ENCODE measurements at regions not wholly inside any gene's neighbourhood (a gene's known extent, or its start where the extent isn't known, plus 50 kb on each side); places are given as distances from the start of the nearest gene placed in this dataset.

DNA sequence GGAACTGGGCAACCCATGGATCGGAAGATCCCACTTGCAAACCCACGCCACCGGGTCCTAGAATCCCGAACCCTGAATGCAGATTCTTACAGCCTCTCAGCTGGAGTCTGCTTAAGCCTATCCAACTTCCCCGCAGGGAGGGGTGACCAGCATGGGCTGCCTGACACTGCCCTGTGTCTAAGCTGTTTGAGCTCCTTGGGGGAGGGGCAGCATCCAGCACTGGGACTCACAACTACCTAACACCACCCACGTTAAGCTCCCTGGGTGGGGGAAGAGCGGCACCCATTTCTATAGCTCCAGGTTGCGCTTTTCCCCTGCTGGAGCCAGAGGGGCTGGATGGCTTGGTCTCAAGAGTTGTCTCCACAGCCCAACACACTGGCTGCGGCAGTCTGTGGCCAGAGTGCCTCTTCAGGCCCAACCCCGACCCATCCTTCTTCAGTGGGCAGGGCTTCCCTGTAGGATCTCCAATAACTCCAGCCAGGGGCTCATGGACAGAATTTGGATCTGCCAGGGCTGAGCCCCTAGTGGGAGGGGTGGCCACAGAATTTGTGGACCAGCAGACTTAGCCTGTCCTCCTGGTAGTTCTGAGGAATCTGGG is 649.2 kb downstream of the TUSC7 start:
- no peaks in the 10 kb centered on the region for H3K9me1 ChIP-seq (ENCODE audit: control insufficient read depth, insufficient read depth, low read length)
- no peaks in the 10 kb centered on the region for H3K27me3 ChIP-seq (ENCODE audit: control insufficient read depth in 2 of 2, insufficient read depth in 2 of 2, low read length in 2 of 2)
- no peak for FAIRE-seq

More for the DNA sequence above, 649.2 kb downstream of the TUSC7 start:
- in situ Hi-C loops (cut with MboI) = no loop called here
- TF ChIP-seq HMG20A (CRISPR knock-in tag; conservative IDR thresholded peaks at IDR 0.05) (no peak), XRCC3 (IDR thresholded peaks at IDR 0.05) (no peak), ZFP30 (CRISPR knock-in tag; IDR thresholded peaks at IDR 0.05; ENCODE audit: borderline replicate concordance) (no peak), KHSRP (IDR thresholded peaks at IDR 0.05) (no peak), TSHZ1 (CRISPR knock-in tag; IDR thresholded peaks at IDR 0.05) (no peak), ZNF551 (CRISPR knock-in tag; IDR thresholded peaks at IDR 0.05) (no peak), PHTF2 (CRISPR knock-in tag; IDR thresholded peaks at IDR 0.05) (no peak), ZNF212 (CRISPR knock-in tag; IDR thresholded peaks at IDR 0.05) (no peak)
- TF ChIP-seq, protein P1, sequence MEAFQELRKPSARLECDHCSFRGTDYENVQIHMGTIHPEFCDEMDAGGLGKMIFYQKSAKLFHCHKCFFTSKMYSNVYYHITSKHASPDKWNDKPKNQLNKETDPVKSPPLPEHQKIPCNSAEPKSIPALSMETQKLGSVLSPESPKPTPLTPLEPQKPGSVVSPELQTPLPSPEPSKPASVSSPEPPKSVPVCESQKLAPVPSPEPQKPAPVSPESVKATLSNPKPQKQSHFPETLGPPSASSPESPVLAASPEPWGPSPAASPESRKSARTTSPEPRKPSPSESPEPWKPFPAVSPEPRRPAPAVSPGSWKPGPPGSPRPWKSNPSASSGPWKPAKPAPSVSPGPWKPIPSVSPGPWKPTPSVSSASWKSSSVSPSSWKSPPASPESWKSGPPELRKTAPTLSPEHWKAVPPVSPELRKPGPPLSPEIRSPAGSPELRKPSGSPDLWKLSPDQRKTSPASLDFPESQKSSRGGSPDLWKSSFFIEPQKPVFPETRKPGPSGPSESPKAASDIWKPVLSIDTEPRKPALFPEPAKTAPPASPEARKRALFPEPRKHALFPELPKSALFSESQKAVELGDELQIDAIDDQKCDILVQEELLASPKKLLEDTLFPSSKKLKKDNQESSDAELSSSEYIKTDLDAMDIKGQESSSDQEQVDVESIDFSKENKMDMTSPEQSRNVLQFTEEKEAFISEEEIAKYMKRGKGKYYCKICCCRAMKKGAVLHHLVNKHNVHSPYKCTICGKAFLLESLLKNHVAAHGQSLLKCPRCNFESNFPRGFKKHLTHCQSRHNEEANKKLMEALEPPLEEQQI (IDR thresholded peaks at IDR 0.05) = no peak
- no peaks in the 10 kb centered on the region for H3K79me2 ChIP-seq (ENCODE audit: control insufficient read depth, insufficient read depth, low read length)
- POLR2A ChIA-PET = no interaction called here
- intact Hi-C loops (cut with micrococcal nuclease) = no loop called here
- CTCF ChIA-PET (ENCODE audit: low intra/inter-chr PET ratio) = no interaction called here
- no peaks in the 10 kb centered on the region for H4K20me1 ChIP-seq (replicated peaks; ENCODE audit: control insufficient read depth, insufficient read depth, low read length)
- H3K9me3 ChIP-seq (replicated peaks; ENCODE audit: control insufficient read depth, insufficient read depth, low read depth, low read length) = no peaks in the 10 kb centered on the region
- no peak overlapping the region for H3K4me3 ChIP-seq
- ATAC-seq = no peak
- H3K36me3 ChIP-seq (ENCODE audit: control insufficient read depth, insufficient read depth, low read length) = no peaks in the 10 kb centered on the region
- H3K9ac ChIP-seq (ENCODE audit: insufficient read depth in 1 of 2, low read depth in 2 of 2, low read length in 2 of 2) = no peak overlapping the region
- BruUV-seq (replicated peaks) = no TSS peak
- no peak overlapping the region for H2AFZ ChIP-seq (ENCODE audit: low read depth, low read length)
- H3K4me2 ChIP-seq (ENCODE audit: insufficient read depth, low read length) = no peak overlapping the region
- H3K27ac ChIP-seq (ENCODE audit: extremely low read depth, low read depth, low read length) = no peak overlapping the region
- H3K4me1 ChIP-seq (replicated peaks in 1 of 2; ENCODE audit: control insufficient read depth in 2 of 2, insufficient read depth in 2 of 2, low read length in 2 of 2) = no peaks in the 10 kb centered on the region
- no peak for DNase-seq (ENCODE audit: extremely low read depth in 1 of 4, low spot score in 3 of 4)
- WGBS (ENCODE audit: insufficient coverage, low coverage, missing lambda C conversion rate) = 0% methylated on average over 4 of the region's 10 CpGs

Measured in K562 (cell line).